Neutrophil (primary cell): ENCODE measurements at regions not wholly inside any gene's neighbourhood (a gene's known extent, or its start where the extent isn't known, plus 50 kb on each side); places are given as distances from the start of the nearest gene placed in this dataset.

Experiments
- H3K27ac ChIP-seq: fragments of 200-600 bp; sonication (generic); 2 replicates; pipeline ENCODE4 v1.5.1; 2016; ENCODE audit warnings: mild to moderate bottlenecking, moderate library complexity
- H3K27me3 ChIP-seq: fragments of 200-600 bp; sonication (generic); 2 replicates; pipeline ENCODE4 v1.6.0; 2016; ENCODE audit warnings: mild to moderate bottlenecking
- H3K36me3 ChIP-seq: fragments of 200-600 bp; sonication (generic); 2 replicates; pipeline ENCODE4 v1.5.1; 2017
- H3K4me1 ChIP-seq, 2 experiments: fragments of 200-600 bp in 1 of 2; sonication (generic) in 1 of 2; 1 replicate in 1 of 2; 2 replicates in 1 of 2; pipeline versions ENCODE4 v1.5.1 to v1.6.1; 2013 to 2016; ENCODE audit warnings: low read depth in 1 of 2, low read length in 1 of 2, mild to moderate bottlenecking in 1 of 2, moderate library complexity in 1 of 2; ENCODE audit not compliant: control insufficient read depth in 1 of 2, insufficient read depth in 1 of 2
- H3K4me3 ChIP-seq, 2 experiments: fragments of 200-600 bp in 1 of 2; sonication (generic) in 1 of 2; 1 replicate in 1 of 2; 2 replicates in 1 of 2; pipeline ENCODE4 v1.5.1; 2013 to 2016; ENCODE audit warnings: low read depth in 1 of 2, low read length in 1 of 2, mild to moderate bottlenecking in 1 of 2, moderate library complexity in 1 of 2
- H3K9me3 ChIP-seq: fragments of 200-600 bp; sonication (generic); 2 replicates; pipeline ENCODE4 v1.5.1; 2016
- TF ChIP-seq, protein P1 (sequence below): fragments of 200-600 bp; sonication (generic); IDR thresholded peaks from 2 replicates; pipeline ENCODE4 v1.5.1; 2016; ENCODE audit warnings: antibody characterized with exemption

DNA sequence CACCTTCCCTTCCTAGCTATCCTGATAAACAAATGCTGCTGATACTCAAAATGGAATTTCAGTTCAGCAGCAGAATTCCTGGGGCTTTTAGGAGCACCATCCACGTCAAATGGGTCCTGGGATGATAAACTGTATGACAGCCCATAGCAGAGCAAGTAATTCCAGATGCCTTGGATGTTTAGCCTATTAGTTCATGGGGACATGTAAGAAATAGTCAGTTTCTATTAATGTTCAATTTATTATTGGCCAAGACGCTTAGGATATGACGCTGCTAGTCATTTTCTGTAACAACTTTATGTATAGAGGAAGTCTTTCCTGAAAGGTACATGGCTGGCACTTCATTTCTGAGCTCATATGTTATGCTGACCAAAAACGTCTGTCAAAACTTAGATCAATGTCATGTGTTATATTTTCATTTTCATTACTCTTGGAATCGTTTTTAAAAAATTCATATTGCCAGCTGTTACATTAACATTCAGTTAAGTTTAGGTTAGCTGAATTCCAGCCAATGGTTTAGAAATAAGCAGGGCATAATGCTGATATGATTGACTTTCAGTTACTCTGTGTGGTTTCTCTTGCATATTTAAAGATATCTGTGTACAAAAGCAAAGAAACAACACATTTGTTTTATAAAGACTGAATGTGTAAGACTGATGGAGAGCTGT, 243.8 kb downstream of the CSNK1G3 start:
- Histone ChIP-seq H3K27me3 (no peaks in the 10 kb centered on the region), H3K27ac (no peak overlapping the region), H3K4me1 (no peaks in the 10 kb centered on the region), H3K4me3 (no peak overlapping the region), H3K9me3 (no peaks in the 10 kb centered on the region), H3K36me3 (no peaks in the 10 kb centered on the region)
- TF ChIP-seq, protein P1, sequence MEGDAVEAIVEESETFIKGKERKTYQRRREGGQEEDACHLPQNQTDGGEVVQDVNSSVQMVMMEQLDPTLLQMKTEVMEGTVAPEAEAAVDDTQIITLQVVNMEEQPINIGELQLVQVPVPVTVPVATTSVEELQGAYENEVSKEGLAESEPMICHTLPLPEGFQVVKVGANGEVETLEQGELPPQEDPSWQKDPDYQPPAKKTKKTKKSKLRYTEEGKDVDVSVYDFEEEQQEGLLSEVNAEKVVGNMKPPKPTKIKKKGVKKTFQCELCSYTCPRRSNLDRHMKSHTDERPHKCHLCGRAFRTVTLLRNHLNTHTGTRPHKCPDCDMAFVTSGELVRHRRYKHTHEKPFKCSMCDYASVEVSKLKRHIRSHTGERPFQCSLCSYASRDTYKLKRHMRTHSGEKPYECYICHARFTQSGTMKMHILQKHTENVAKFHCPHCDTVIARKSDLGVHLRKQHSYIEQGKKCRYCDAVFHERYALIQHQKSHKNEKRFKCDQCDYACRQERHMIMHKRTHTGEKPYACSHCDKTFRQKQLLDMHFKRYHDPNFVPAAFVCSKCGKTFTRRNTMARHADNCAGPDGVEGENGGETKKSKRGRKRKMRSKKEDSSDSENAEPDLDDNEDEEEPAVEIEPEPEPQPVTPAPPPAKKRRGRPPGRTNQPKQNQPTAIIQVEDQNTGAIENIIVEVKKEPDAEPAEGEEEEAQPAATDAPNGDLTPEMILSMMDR = no peak

DNA sequence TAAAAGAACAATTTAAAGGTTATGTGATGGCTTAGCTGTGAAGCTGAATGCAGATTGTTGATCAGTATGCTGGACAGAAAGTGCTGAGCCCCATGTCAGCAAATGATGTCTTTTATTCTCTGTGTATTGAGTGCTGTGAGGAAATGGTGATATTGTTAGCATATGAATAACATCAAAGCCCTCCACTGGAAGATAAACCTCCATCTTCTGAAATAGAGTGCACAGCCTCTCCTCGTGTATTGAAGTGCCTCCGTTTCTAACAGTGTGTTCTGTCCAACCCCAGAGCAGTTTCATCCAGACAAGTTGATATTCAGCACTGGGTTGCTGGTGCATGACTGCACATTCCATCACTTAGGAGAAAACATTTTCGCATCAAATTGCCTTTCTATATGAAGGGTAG, 242.9 kb downstream of the CSNK1G3 start:
- Histone ChIP-seq H3K4me1 (no peaks in the 10 kb centered on the region), H3K4me3 (no peak overlapping the region), H3K27me3 (no peaks in the 10 kb centered on the region), H3K36me3 (no peaks in the 10 kb centered on the region), H3K27ac (no peak overlapping the region), H3K9me3 (no peaks in the 10 kb centered on the region)
- TF ChIP-seq, protein P1 = no peak

DNA sequence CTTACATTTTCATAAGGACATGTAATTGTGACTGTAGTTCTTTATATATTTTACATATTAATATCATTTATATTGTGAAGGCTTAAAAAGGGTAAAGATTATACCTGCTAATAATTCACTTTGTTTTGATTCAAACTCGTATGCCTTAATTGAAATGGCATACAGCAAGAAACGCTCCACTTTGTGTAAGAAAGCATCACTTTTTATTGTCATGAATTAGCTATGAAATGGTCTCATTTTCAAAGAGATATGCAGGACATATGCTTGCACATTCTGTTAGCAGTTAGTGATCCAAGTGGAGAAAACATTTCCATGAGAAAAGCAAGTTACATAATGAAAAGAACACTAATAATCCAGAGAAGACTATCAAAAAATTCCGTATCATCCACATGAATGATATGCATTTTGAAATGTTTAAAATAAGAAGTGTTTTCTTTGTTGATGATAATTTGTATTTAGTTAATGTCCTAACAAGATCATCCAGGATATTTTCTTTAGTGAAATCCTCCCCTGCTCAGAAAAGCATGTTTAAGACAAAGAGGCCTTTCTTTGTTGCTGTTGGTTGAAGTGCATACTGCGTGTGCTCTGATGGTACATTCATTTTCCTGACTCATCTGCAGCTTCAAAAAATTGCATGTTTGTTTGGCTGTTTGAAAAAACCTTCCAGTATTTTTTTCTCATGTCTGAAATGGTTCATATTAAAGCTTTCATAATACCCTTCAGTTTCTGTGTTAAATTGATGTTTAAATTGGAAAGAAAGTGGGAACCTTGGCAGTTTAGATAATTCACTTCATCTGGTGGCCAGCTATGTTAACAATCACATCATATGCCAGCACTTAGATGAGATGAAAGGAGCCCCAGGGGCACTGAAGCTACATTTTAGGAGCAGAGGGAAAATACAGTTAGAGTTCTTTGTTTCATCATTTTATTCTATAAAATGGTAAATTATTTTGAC, 242.2 kb downstream of the CSNK1G3 start:
- TF ChIP-seq, protein P1 = no peak

DNA sequence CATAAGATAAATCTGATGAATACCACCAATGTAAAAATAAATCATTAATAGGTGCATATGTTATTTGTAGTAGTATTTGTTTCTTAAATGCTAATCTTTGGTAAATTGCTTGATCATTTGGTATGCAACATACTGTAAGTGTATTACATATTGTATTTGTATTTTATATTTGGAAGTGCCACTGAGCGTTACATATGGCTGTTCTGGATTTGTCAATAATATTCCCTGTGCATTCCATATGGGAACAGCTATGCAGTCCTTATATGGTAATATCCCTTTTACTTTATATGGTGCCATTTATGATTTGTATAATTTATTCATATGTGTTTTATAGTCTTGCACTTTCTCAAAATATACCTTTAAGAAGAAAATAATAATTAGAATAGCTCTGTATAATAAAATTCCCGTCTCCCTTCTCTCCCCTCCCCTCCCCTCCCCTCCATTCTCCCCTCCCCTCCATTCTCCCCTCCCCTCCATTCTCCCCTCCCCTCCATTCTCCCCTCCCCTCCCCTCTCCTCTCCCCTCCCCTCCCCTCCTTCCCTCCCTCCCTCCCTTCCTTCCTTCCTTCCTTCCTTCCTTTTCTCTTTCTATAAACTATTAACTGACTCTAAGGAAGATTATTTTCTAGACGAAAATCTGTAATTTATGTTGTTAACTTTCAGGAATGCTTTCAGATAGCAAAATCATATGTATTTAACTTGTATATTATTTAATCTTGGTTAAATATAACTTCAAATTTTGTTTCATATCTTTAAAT, 241.4 kb downstream of the CSNK1G3 start:
- no peaks in the 10 kb centered on the region for H3K27me3 ChIP-seq
- no peak overlapping the region for H3K4me3 ChIP-seq
- no peak overlapping the region for H3K27ac ChIP-seq
- H3K9me3 ChIP-seq = no peaks in the 10 kb centered on the region
- H3K4me1 ChIP-seq = no peaks in the 10 kb centered on the region
- TF ChIP-seq, protein P1 = no peak
- H3K36me3 ChIP-seq = no peaks in the 10 kb centered on the region

More for the DNA sequence above, 242.2 kb downstream of the CSNK1G3 start:
- Histone ChIP-seq H3K27me3 (no peaks in the 10 kb centered on the region), H3K4me3 (no peak overlapping the region), H3K4me1 (no peaks in the 10 kb centered on the region), H3K9me3 (no peaks in the 10 kb centered on the region), H3K27ac (no peak overlapping the region), H3K36me3 (no peaks in the 10 kb centered on the region)

DNA sequence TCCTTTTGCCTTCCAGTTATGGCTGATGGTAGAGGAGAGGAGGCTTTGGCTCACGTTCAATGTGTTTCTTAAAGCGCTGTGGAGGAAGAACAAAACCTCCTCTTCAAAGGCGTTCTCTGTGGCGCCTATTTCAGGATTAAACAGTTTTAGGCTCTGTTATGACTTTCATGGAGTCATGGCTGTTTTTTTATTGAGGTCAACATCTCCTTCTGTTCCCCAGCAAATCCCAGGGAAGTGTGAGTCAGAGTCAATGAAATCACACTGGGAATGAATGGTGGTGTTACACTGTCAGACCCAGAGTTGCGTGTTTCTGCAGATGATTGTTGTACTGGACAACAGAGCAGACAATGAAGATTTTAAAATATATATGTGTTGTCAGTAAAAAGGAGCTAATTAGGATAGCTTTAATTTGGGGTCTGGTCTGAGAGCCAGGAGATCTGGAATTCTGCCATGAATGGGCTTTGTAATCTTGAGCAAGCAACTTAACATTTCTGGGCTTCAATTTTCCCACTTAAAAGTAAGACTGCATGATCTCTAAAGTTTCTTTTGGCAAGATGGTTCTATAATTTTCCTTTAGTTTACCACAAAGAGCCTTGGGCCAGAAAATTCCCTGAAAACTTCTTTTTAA, 240.7 kb downstream of the CSNK1G3 start:
- TF ChIP-seq, protein P1 = no peak
- Histone ChIP-seq H3K27me3 (no peaks in the 10 kb centered on the region), H3K9me3 (no peaks in the 10 kb centered on the region), H3K4me3 (no peak overlapping the region), H3K36me3 (no peaks in the 10 kb centered on the region), H3K4me1 (no peaks in the 10 kb centered on the region), H3K27ac (no peak overlapping the region)
